H1 (cell line): ENCODE measurements at regions not wholly inside any gene's neighbourhood (a gene's known extent, or its start where the extent isn't known, plus 50 kb on each side); places are given as distances from the start of the nearest gene placed in this dataset.

Experiments used
- CTCF ChIA-PET: fragments of 300-600 bp; sonication (Branson Sonifier 250); formaldehyde crosslinking; loops from one replicate; lab custom pipeline; 2021; ENCODE audit not compliant: partially characterized antibody; lab: Charles Lee
- POLR2A ChIA-PET: fragments of 300-600 bp; sonication (Branson Sonifier 250); formaldehyde crosslinking; loops from one replicate; lab custom pipeline; 2021; ENCODE audit warnings: inconsistent platforms; ENCODE audit not compliant: partially characterized antibody; lab: Charles Lee
- DNase-seq, 2 experiments: peaks; one replicate each; pipeline versions ENCODE4 v3.0.0 to v3.0.0-alpha.2; 2010 to 2022; ENCODE audit warnings: low spot score in 2 of 2, low read depth in 1 of 2, mixed read lengths in 1 of 2
- FAIRE-seq: peaks from 2 replicates; lab custom pipeline; 2011; peaks lifted over from hg19 to GRCh38; lab: Jason Lieb, UNC
- H2AFZ ChIP-seq: 2 replicates; pipeline ENCODE4 v1.8.1; 2012; ENCODE audit warnings: low read length, inconsistent platforms
- H2AK5ac ChIP-seq: 2 replicates; pipeline ENCODE4 v1.6.1; 2013; ENCODE audit warnings: low read depth, low read length
- H2BK120ac ChIP-seq: replicated peaks from 2 replicates; pipeline ENCODE3; 2013; ENCODE audit warnings: low read depth, low read length, inconsistent platforms
- H2BK12ac ChIP-seq: 2 replicates; pipeline ENCODE4 v1.6.1; 2013; ENCODE audit warnings: low read depth, low read length
- H2BK15ac ChIP-seq: 2 replicates; pipeline ENCODE4 v1.6.1; 2013; ENCODE audit warnings: low read length
- H2BK20ac ChIP-seq: 2 replicates; pipeline ENCODE4 v1.6.1; 2013; ENCODE audit warnings: low read length
- H2BK5ac ChIP-seq: 2 replicates; pipeline ENCODE4 v1.6.1; 2013; ENCODE audit warnings: low read depth, low read length
- H3K14ac ChIP-seq: 2 replicates; pipeline ENCODE4 v1.6.1; 2013; ENCODE audit warnings: inconsistent platforms; ENCODE audit not compliant: insufficient read length
- H3K18ac ChIP-seq: 2 replicates; pipeline ENCODE4 v1.6.1; 2013; ENCODE audit warnings: low read length; ENCODE audit errors: extremely low read depth
- H3K23ac ChIP-seq: 2 replicates; pipeline ENCODE4 v1.6.1; 2013; ENCODE audit warnings: inconsistent platforms; ENCODE audit not compliant: insufficient read length
- H3K23me2 ChIP-seq: 2 replicates; pipeline ENCODE4 v1.6.1; 2013; ENCODE audit warnings: low read depth, low read length
- H3K27ac ChIP-seq: 2 replicates; pipeline ENCODE4 v1.6.1; 2011; ENCODE audit warnings: low read depth, low read length, inconsistent platforms
- H3K27me3 ChIP-seq, 4 experiments: replicated peaks in 1 of 4; 1 replicate in 1 of 4; 2 replicates in 3 of 4; pipeline versions ENCODE4 v1.6.1 to v1.8.1; 2011 to 2013; ENCODE audit warnings: low read length in 3 of 4, mild to moderate bottlenecking in 3 of 4, inconsistent platforms in 2 of 4, mixed read lengths in 2 of 4, moderate library complexity in 1 of 4; ENCODE audit not compliant: control insufficient read depth in 3 of 4, insufficient read depth in 3 of 4; ENCODE audit errors: extremely low read depth in 1 of 4
- H3K36me3 ChIP-seq, 4 experiments: 2 replicates each; pipeline versions ENCODE4 v1.6.1 to v1.8.1; 2011 to 2013; ENCODE audit warnings: mild to moderate bottlenecking in 4 of 4, low read length in 3 of 4, moderate library complexity in 2 of 4, control low read depth in 1 of 4, inconsistent platforms in 1 of 4; ENCODE audit not compliant: insufficient read depth in 4 of 4, control insufficient read depth in 2 of 4
- H3K4ac ChIP-seq: replicated peaks from 2 replicates; pipeline ENCODE3; 2013; ENCODE audit warnings: low read length, low read depth, mixed read lengths, inconsistent platforms; ENCODE audit not compliant: insufficient read length
- H3K4me1 ChIP-seq, 4 experiments: replicated peaks in 1 of 4; 1 replicate in 1 of 4; 2 replicates in 3 of 4; pipeline versions ENCODE4 v1.6.1 to v1.8.1; 2011 to 2013; ENCODE audit warnings: low read length in 3 of 4, inconsistent platforms in 2 of 4, mixed read lengths in 1 of 4; ENCODE audit not compliant: insufficient read depth in 4 of 4, control insufficient read depth in 3 of 4
- H3K4me2 ChIP-seq, 2 experiments: 2 replicates each; pipeline versions ENCODE4 v1.6.1 to v1.8.1; 2011 to 2013; ENCODE audit warnings: low read depth in 2 of 2, low read length in 2 of 2, control low read depth in 1 of 2, inconsistent platforms in 1 of 2, mild to moderate bottlenecking in 1 of 2; ENCODE audit not compliant: insufficient read depth in 1 of 2
- H3K4me3 ChIP-seq, 4 experiments: fragments of 200-600, 300-600 bp in 1 of 4; sonication (generic), shearing (Covaris generic), sonication (Bioruptor Twin) in 1 of 4; 2 replicates each; pipeline versions ENCODE4 v1.5.1 to v1.8.1; 2011 to 2016; ENCODE audit warnings: low read length in 4 of 4, low read depth in 3 of 4, control low read depth in 2 of 4, inconsistent platforms in 2 of 4, mild to moderate bottlenecking in 2 of 4, mixed read lengths in 1 of 4, moderate library complexity in 1 of 4; ENCODE audit not compliant: insufficient read depth in 2 of 4; ENCODE audit errors: extremely low read depth in 1 of 4
- H3K56ac ChIP-seq: replicated peaks from 2 replicates; pipeline ENCODE3; 2013; ENCODE audit warnings: low read depth, mild to moderate bottlenecking, mixed read lengths, low read length, inconsistent platforms; ENCODE audit not compliant: insufficient read length
- H3K79me1 ChIP-seq: 2 replicates; pipeline ENCODE4 v1.6.1; 2013; ENCODE audit warnings: low read depth, low read length, control low read depth
- H3K79me2 ChIP-seq, 2 experiments: 2 replicates each; pipeline versions ENCODE4 v1.6.1 to v1.8.1; 2012 to 2013; ENCODE audit warnings: low read length in 2 of 2, mild to moderate bottlenecking in 2 of 2, inconsistent platforms in 1 of 2; ENCODE audit not compliant: insufficient read depth in 2 of 2, control insufficient read depth in 1 of 2
- H3K9ac ChIP-seq, 4 experiments: replicated peaks in 1 of 4; 1 replicate in 1 of 4; 2 replicates in 3 of 4; pipeline versions ENCODE4 v1.6.1 to v1.8.1; 2011 to 2013; ENCODE audit warnings: low read depth in 3 of 4, low read length in 3 of 4, control low read depth in 2 of 4, mild to moderate bottlenecking in 2 of 4, moderate library complexity in 2 of 4, inconsistent platforms in 1 of 4; ENCODE audit errors: extremely low read depth in 1 of 4
- H3K9me3 ChIP-seq, 2 experiments: 2 replicates each; pipeline versions ENCODE4 v1.6.1 to v1.8.1; 2012 to 2013; ENCODE audit warnings: mild to moderate bottlenecking in 2 of 2, moderate library complexity in 2 of 2, control low read depth in 1 of 2, inconsistent platforms in 1 of 2, low read depth in 1 of 2, low read length in 1 of 2, mixed read lengths in 1 of 2; ENCODE audit not compliant: insufficient read depth in 2 of 2
- H4K20me1 ChIP-seq, 2 experiments: replicated peaks in 1 of 2; 2 replicates each; pipeline versions ENCODE3 to v1.8.1; 2011 to 2013; ENCODE audit warnings: inconsistent platforms in 2 of 2, low read length in 2 of 2, mild to moderate bottlenecking in 1 of 2; ENCODE audit not compliant: insufficient read depth in 2 of 2, control insufficient read depth in 1 of 2
- H4K5ac ChIP-seq: 2 replicates; pipeline ENCODE4 v1.6.1; 2013; ENCODE audit warnings: low read length, low read depth, mixed read lengths, inconsistent platforms; ENCODE audit not compliant: insufficient read length
- H4K8ac ChIP-seq: 2 replicates; pipeline ENCODE4 v1.8.0; 2013; ENCODE audit warnings: mild to moderate bottlenecking, moderate library complexity, low read length, inconsistent platforms; ENCODE audit not compliant: insufficient read depth; ENCODE audit errors: extremely low read depth
- H4K91ac ChIP-seq: replicated peaks from 2 replicates; pipeline ENCODE3; 2013; ENCODE audit warnings: low read length, mixed read lengths, inconsistent platforms; ENCODE audit not compliant: insufficient read length
- EGR1 ChIP-seq: IDR thresholded peaks from 2 replicates; pipeline ENCODE4 v1.6.1; 2011; ENCODE audit warnings: low read depth, low read length, borderline replicate concordance
- EP300 ChIP-seq, 2 experiments: IDR thresholded peaks; 1 replicate in 1 of 2; 2 replicates in 1 of 2; pipeline ENCODE4 v1.6.1; 2011 to 2012; ENCODE audit warnings: low read depth in 2 of 2, low read length in 2 of 2, mild to moderate bottlenecking in 2 of 2, borderline replicate concordance in 1 of 2, inconsistent platforms in 1 of 2, moderate library complexity in 1 of 2
- FOSL1 ChIP-seq: IDR thresholded peaks from 2 replicates; pipeline ENCODE4 v1.6.1; 2011; ENCODE audit warnings: mild to moderate bottlenecking, low read depth, low read length, moderate library complexity; ENCODE audit not compliant: insufficient read depth
- NRF1 ChIP-seq: IDR thresholded peaks from 2 replicates; pipeline ENCODE4 v1.6.1; 2011; ENCODE audit warnings: mild to moderate bottlenecking, low read depth, low read length, improper control_type of control experiment
- POLR2A ChIP-seq, 2 experiments: IDR thresholded peaks; 1 replicate in 1 of 2; 2 replicates in 1 of 2; pipeline ENCODE4 v1.6.1; 2011; ENCODE audit warnings: low read depth in 2 of 2, low read length in 2 of 2, mild to moderate bottlenecking in 2 of 2; ENCODE audit errors: control extremely low read depth in 1 of 2
- SIN3A ChIP-seq, 2 experiments: IDR thresholded peaks in 1 of 2; conservative IDR thresholded peaks in 1 of 2; 2 replicates each; pipeline ENCODE4 v1.6.1; 2011 to 2012; ENCODE audit warnings: low read length in 2 of 2, improper control_type of control experiment in 1 of 2, low read depth in 1 of 2, mild to moderate bottlenecking in 1 of 2
- SIRT6 ChIP-seq: IDR thresholded peaks from one replicate; pipeline ENCODE4 v1.7.1; 2012; ENCODE audit warnings: low read length, inconsistent platforms
- SP1 ChIP-seq: IDR thresholded peaks from 2 replicates; pipeline ENCODE4 v1.6.1; 2011; ENCODE audit warnings: low read depth, low read length
- TCF12 ChIP-seq: IDR thresholded peaks from 2 replicates; pipeline ENCODE4 v1.6.1; 2011; ENCODE audit warnings: low read depth, mild to moderate bottlenecking, low read length
- USF2 ChIP-seq: IDR thresholded peaks from 2 replicates; pipeline ENCODE4 v1.6.1; 2011; ENCODE audit warnings: low read length, improper control_type of control experiment
- WGBS, 2 experiments: shearing (Covaris generic) in 1 of 2; methylation state at CpG; one replicate each; pipeline versions ENCODE4 v1.1.6 to v1.1.7; 2013 to 2015; ENCODE audit warnings: low lambda C conversion rate in 2 of 2, mixed read lengths in 2 of 2, inconsistent platforms in 1 of 2, low coverage in 1 of 2, missing lambda C conversion rate in 1 of 2; ENCODE audit not compliant: insufficient replicate concordance in 2 of 2, insufficient coverage in 1 of 2, insufficient read length in 1 of 2; ENCODE audit errors: extremely low coverage in 1 of 2, missing lambda C conversion rate in 1 of 2; 5-methylcytosine and 5-hydroxymethylcytosine counted together
- TF ChIP-seq, protein P1 (sequence below): IDR thresholded peaks from 2 replicates; pipeline ENCODE4 v1.6.1; 2011; ENCODE audit warnings: low read depth, mild to moderate bottlenecking, low read length; ENCODE audit not compliant: insufficient read depth

- H3K36me3 ChIP-seq, result no peaks in the 10 kb centered on the region
- FAIRE-seq, result no peak
- H4K20me1 ChIP-seq, result no peaks in the 10 kb centered on the region
- H2BK15ac ChIP-seq, result no peak overlapping the region
- no peak overlapping the region for H3K4me3 ChIP-seq
- WGBS, 2 experiments, result 89% methylated on average over 13 of the region's 13 CpGs; no CpG with 5 or more reads in 1 of the 2 experiments
- H3K18ac ChIP-seq, result no peak overlapping the region
- H3K56ac ChIP-seq, result no peak overlapping the region
- H3K27me3 ChIP-seq, result peaks cover 0 to 2% (median 0%) of the 10 kb centered on the region in 4 experiments; a peak in 1 of 7 replicates
- POLR2A ChIA-PET, result no interaction called here
- TF ChIP-seq FOSL1, result no peak
- TF ChIP-seq SP1, result no peak
- TF ChIP-seq NRF1, result no peak
- no peak for TF ChIP-seq POLR2A (IDR thresholded peaks at IDR 0.05; ENCODE audit: control extremely low read depth in 1 of 2, low read depth in 2 of 2, low read length in 2 of 2)
- no peak for TF ChIP-seq SIN3A (conservative IDR thresholded peaks at IDR 0.05 in 1 of 2, IDR thresholded peaks at IDR 0.05 in 1 of 2; ENCODE audit: low read depth in 1 of 2, low read length in 2 of 2)
- TF ChIP-seq, protein P1, sequence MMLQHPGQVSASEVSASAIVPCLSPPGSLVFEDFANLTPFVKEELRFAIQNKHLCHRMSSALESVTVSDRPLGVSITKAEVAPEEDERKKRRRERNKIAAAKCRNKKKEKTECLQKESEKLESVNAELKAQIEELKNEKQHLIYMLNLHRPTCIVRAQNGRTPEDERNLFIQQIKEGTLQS, result no peak
- TF ChIP-seq EP300 (IDR thresholded peaks at IDR 0.05; ENCODE audit: borderline replicate concordance in 1 of 2, low read depth in 2 of 2, low read length in 2 of 2), result no peak
- no peak for TF ChIP-seq EGR1
- TF ChIP-seq SIRT6, result no peak
- no peak for TF ChIP-seq USF2
- no peak for TF ChIP-seq TCF12
- TF ChIP-seq, all 59 proteins: peak for 0
- Histone ChIP-seq H2BK120ac (no peak overlapping the region), H3K4me1 (no peaks in the 10 kb centered on the region), H3K4me2 (no peak overlapping the region), H2AK5ac (no peak overlapping the region), H3K79me2 (no peaks in the 10 kb centered on the region), H2AFZ (no peak overlapping the region), H3K27ac (no peak overlapping the region), H4K8ac (no peak overlapping the region), H2BK20ac (no peak overlapping the region), H4K5ac (no peak overlapping the region), H4K91ac (no peak overlapping the region), H3K14ac (no peak overlapping the region), H2BK12ac (no peak overlapping the region), H2BK5ac (no peak overlapping the region), H3K9me3 (no peaks in the 10 kb centered on the region), H3K23ac (no peak overlapping the region), H3K79me1 (no peaks in the 10 kb centered on the region), H3K4ac (no peak overlapping the region), H3K9ac (no peak overlapping the region), H3K23me2 (no peaks in the 10 kb centered on the region)
- CTCF ChIA-PET, result interaction anchor here (1.0 to 1.4 kb wide), 2 partner anchors 9 to 30 kb away, joined by 3 to 5 read pairs; no protein-coding TSS in a partner anchor
- no peak for DNase-seq
Observed at GRCh38 chr17:79476074-79476652, 134.7 kb downstream of the RBFOX3 start.
